ENCODE measurements at regions not wholly inside any gene's neighbourhood (a gene's known extent, or its start where the extent isn't known, plus 50 kb on each side); places are given as distances from the start of the nearest gene placed in this dataset.

DNA sequence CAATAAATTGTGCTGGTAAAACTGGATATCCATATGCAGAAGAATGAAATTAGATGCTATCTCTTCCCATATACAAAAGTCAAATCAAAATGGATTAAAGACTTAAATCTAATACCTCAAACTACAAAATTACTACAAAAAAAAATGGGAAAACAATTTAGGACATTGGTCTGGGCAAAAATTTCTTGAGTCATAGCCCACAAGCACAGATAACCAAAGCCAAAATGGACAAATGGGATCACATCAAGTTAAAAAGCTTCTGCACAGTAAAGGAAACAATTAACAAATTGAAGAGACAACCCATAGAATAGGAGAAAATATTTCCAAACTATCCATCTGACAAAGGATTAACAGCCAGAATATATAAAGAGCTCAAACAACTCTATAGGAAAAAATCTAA lies 264.6 kb downstream of the NUAK1 start:
- no peak for ATAC-seq
- Histone ChIP-seq H3K27ac (no peak overlapping the region), H3K9me3 (no peaks in the 10 kb centered on the region), H3K4me3 (no peak overlapping the region), H3K4me1 (no peaks in the 10 kb centered on the region), H3K36me3 (no peaks in the 10 kb centered on the region), H3K27me3 (no peaks in the 10 kb centered on the region)
- TF ChIP-seq POLR2A (IDR thresholded peaks at IDR 0.05) (no peak), POLR2AphosphoS5 (IDR thresholded peaks at IDR 0.05) (no peak), EP300 (IDR thresholded peaks at IDR 0.05) (no peak)
- TF ChIP-seq, protein P1, sequence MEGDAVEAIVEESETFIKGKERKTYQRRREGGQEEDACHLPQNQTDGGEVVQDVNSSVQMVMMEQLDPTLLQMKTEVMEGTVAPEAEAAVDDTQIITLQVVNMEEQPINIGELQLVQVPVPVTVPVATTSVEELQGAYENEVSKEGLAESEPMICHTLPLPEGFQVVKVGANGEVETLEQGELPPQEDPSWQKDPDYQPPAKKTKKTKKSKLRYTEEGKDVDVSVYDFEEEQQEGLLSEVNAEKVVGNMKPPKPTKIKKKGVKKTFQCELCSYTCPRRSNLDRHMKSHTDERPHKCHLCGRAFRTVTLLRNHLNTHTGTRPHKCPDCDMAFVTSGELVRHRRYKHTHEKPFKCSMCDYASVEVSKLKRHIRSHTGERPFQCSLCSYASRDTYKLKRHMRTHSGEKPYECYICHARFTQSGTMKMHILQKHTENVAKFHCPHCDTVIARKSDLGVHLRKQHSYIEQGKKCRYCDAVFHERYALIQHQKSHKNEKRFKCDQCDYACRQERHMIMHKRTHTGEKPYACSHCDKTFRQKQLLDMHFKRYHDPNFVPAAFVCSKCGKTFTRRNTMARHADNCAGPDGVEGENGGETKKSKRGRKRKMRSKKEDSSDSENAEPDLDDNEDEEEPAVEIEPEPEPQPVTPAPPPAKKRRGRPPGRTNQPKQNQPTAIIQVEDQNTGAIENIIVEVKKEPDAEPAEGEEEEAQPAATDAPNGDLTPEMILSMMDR (IDR thresholded peaks at IDR 0.05), result no peak

DNA sequence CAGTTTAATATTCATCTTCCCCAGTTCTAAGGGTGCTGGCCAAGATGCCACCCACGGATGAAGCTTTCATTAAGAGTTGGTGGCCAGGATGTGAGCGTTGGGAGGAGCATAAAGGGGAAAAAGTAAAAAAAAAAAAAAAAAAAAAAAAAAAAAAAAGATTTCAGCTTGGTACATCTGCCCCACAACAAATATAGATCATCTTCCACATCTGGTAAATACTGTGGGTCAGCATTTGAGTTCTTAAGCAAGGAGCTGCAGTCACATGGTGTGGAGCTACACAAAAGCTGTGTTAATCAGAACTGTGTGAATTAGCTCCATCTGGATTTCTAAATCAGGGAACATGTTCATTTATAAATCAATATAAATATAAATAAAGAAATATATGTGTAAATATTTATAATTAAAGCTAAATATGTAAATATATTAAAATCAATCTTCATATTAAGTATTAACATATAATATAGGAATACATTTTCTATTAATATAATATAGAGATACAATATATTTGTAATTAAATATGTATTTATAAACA lies 262.3 kb downstream of the NUAK1 start:
- no peaks in the 10 kb centered on the region for H3K9me3 ChIP-seq
- no peaks in the 10 kb centered on the region for H3K4me1 ChIP-seq
- no peaks in the 10 kb centered on the region for H3K36me3 ChIP-seq
- H3K4me3 ChIP-seq, result no peak overlapping the region
- no peak for ATAC-seq
- TF ChIP-seq, protein P1 (IDR thresholded peaks at IDR 0.05), result no peak
- no peak for TF ChIP-seq POLR2A (IDR thresholded peaks at IDR 0.05)
- TF ChIP-seq POLR2AphosphoS5 (IDR thresholded peaks at IDR 0.05), result no peak
- no peak for TF ChIP-seq EP300 (IDR thresholded peaks at IDR 0.05)
- WGBS, 2 donors (ENCODE audit: low coverage in 1 of 2), result 17% methylated on average over 1 of the region's 2 CpGs; no CpG with 5 or more reads in 1 of the 2 donors
- no peaks in the 10 kb centered on the region for H3K27me3 ChIP-seq
- H3K27ac ChIP-seq, result no peak overlapping the region

DNA sequence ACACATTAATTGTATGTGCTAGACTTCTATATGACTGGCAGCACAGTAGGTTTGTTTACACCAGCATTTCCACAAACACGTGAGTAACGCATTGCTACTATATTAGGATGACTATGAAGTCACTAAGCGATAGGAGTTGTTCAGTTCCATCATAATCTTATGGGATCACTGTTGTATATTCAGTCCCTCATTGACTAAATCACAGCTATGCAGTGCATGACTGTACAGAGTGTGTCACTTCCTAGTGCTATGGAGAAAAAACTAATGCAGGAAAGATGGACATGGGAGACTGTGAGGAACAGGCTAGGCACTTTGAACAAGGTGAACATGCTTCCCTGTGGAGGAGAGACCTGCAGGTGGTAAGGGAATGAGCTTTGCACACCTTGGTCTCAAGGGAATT lies 259.8 kb downstream of the NUAK1 start:
- Histone ChIP-seq H3K4me1 (no peaks in the 10 kb centered on the region), H3K9me3 (no peaks in the 10 kb centered on the region), H3K4me3 (no peak overlapping the region), H3K27ac (no peak overlapping the region), H3K27me3 (no peaks in the 10 kb centered on the region), H3K36me3 (no peaks in the 10 kb centered on the region)
- WGBS, 2 donors (ENCODE audit: low coverage in 1 of 2), result 95% methylated on average over 3 of the region's 3 CpGs
- TF ChIP-seq, protein P1 (IDR thresholded peaks at IDR 0.05), result no peak
- TF ChIP-seq EP300 (IDR thresholded peaks at IDR 0.05), result no peak
- TF ChIP-seq POLR2AphosphoS5 (IDR thresholded peaks at IDR 0.05), result no peak
- no peak for TF ChIP-seq POLR2A (IDR thresholded peaks at IDR 0.05)
- no peak for ATAC-seq

DNA sequence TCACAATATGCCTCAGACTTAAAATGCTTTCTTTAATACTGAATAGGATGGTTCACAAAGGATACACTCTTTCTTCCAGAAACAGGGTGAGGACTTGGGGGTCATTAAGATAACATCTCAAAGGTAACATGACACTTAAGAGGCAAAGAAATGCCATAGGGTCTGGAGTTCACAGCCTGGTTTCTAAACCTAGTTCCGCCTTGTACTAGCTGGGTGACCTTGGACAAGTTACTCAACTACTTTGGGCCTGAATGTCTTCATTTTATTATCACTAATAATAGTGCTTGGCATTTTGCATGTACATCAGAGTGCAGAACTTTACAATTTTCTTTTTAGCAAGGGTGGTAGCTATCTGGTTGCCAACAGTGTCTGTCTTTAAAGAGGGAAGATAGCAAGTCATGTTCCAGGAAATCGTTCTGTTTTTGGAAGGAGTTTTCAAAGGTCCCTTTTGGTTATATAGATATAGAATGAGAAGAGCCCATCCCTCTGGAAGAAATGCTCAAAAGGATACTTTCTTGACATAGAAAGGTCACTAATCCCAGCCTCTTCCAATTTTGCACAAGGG lies 257.8 kb downstream of the NUAK1 start:
- Histone ChIP-seq H3K27ac (no peak overlapping the region), H3K27me3 (no peaks in the 10 kb centered on the region), H3K4me1 (no peaks in the 10 kb centered on the region), H3K36me3 (no peaks in the 10 kb centered on the region), H3K9me3 (no peaks in the 10 kb centered on the region), H3K4me3 (no peak overlapping the region)
- TF ChIP-seq POLR2AphosphoS5 (IDR thresholded peaks at IDR 0.05) (no peak), POLR2A (IDR thresholded peaks at IDR 0.05) (no peak), EP300 (IDR thresholded peaks at IDR 0.05) (no peak)
- TF ChIP-seq, protein P1 (IDR thresholded peaks at IDR 0.05), result no peak
- ATAC-seq, result no peak
- 61 to 100% methylated on average over 1 to 2 of the region's 2 CpGs for WGBS, 2 donors (ENCODE audit: low coverage in 1 of 2)

DNA sequence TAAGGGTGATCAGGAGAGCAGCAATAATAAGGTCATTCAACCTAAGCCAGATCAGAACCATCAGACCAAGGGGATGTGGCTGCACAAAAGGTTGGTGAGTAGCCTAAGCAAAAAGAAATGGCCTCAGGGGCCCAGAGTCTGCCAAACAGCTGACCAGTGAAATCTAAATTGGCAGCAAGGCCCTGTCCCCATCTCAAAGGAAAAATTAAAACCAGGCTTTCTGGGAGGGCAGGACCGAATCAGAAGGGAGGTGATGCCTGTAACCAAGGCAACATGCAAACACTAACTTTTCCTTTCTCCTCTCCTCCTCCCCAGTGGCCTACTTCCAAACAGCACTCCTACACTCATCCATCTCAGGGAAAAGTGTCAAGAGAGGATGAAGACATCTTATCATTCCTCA lies 256.4 kb downstream of the NUAK1 start:
- Histone ChIP-seq H3K36me3 (no peaks in the 10 kb centered on the region), H3K27ac (no peak overlapping the region), H3K9me3 (no peaks in the 10 kb centered on the region), H3K27me3 (no peaks in the 10 kb centered on the region), H3K4me3 (no peak overlapping the region), H3K4me1 (no peaks in the 10 kb centered on the region)
- 0 to 11% methylated on average over 1 of the region's 1 CpG for WGBS, 2 donors (ENCODE audit: low coverage in 1 of 2)
- peak; percentile 84 for ATAC-seq
- TF ChIP-seq POLR2A (IDR thresholded peaks at IDR 0.05) (no peak), EP300 (IDR thresholded peaks at IDR 0.05) (no peak)
- TF ChIP-seq, protein P1 (IDR thresholded peaks at IDR 0.05), result no peak
